Breast epithelium (tissue), 4 donors: ENCODE measurements at regions not wholly inside any gene's neighbourhood (a gene's known extent, or its start where the extent isn't known, plus 50 kb on each side); places are given as distances from the start of the nearest gene placed in this dataset.

Experiments used
- DNase-seq, 2 donors: peaks; one replicate each; pipeline ENCODE4 v3.0.0-alpha.2; 2019; ENCODE audit warnings: low spot score in 2 of 2
- H3K27ac ChIP-seq, 2 donors: fragments of 200-600 bp; sonication (generic) in 1 of 2; one replicate each; pipeline ENCODE4 v1.5.1; 2016 to 2019; ENCODE audit warnings: mild to moderate bottlenecking in 1 of 2
- H3K27me3 ChIP-seq, 2 donors: fragments of 200-600 bp; sonication (generic) in 1 of 2; one replicate each; pipeline versions ENCODE4 v1.5.1 to v1.6.0; 2017 to 2019; ENCODE audit warnings: control low read depth in 1 of 2, mild to moderate bottlenecking in 1 of 2
- H3K36me3 ChIP-seq: fragments of 200-600 bp; one replicate; pipeline ENCODE4 v1.5.1; 2019
- H3K4me1 ChIP-seq, 2 donors: fragments of 200-600 bp; sonication (generic); one replicate each; pipeline ENCODE4 v1.5.1; 2016 to 2019; ENCODE audit warnings: control low read depth in 1 of 2
- H3K4me3 ChIP-seq, 3 donors: fragments of 200-600 bp; sonication (generic); 1 replicate in 2 of 3; 2 replicates in 1 of 3; pipeline ENCODE4 v1.5.1; 2016 to 2019; ENCODE audit warnings: mild to moderate bottlenecking in 3 of 3, moderate library complexity in 2 of 3
- H3K9me3 ChIP-seq, 2 donors: fragments of 200-600 bp; sonication (generic) in 1 of 2; one replicate each; pipeline ENCODE4 v1.5.1; 2016 to 2019; ENCODE audit warnings: control low read depth in 1 of 2
- POLR2A ChIP-seq: fragments of 450-650 bp; IDR thresholded peaks from one replicate; pipeline ENCODE4 v1.6.1; 2016; ENCODE audit warnings: antibody characterized with exemption, mild to moderate bottlenecking, moderate library complexity
- POLR2AphosphoS5 ChIP-seq, 3 donors: sonication (generic); formaldehyde crosslinking; IDR thresholded peaks; one replicate each; pipeline ENCODE4 v1.6.1; 2017; ENCODE audit warnings: antibody characterized with exemption in 3 of 3
- intact Hi-C: fragments of 100-400 bp; cut with DNase I; formaldehyde crosslinking; loops from one replicate; pipeline ENCODE4 v1.15.1; 2023; ENCODE audit warnings: low total_unique reads
- TF ChIP-seq, protein P1 (sequence below), 3 donors: fragments of 450-650 bp; IDR thresholded peaks; one replicate each; pipeline ENCODE4 v1.5.1; 2016 to 2017; ENCODE audit warnings: antibody characterized with exemption in 3 of 3, mild to moderate bottlenecking in 3 of 3, moderate library complexity in 3 of 3

DNA sequence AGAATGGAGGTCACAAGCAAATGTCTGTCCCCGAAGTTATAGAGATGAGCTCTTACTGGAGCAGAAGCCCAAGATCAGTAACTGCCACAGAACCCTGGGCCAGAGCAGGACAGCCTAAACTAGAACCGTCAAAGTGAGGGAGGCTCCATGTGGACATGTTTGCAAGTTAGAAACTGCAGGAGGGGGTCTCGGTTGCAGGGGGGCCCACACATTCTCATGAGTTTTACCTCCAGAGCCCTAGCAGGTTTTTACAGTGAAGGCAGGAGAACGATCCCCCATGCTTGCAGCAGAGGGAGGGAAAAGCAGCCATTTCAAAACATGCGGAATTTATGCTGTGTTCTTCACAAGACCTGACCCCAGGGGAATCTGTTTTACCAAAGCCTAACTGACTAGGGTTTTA, 133.5 kb upstream of the B3GAT1 start:
- no peak for DNase-seq
- TF ChIP-seq, protein P1, sequence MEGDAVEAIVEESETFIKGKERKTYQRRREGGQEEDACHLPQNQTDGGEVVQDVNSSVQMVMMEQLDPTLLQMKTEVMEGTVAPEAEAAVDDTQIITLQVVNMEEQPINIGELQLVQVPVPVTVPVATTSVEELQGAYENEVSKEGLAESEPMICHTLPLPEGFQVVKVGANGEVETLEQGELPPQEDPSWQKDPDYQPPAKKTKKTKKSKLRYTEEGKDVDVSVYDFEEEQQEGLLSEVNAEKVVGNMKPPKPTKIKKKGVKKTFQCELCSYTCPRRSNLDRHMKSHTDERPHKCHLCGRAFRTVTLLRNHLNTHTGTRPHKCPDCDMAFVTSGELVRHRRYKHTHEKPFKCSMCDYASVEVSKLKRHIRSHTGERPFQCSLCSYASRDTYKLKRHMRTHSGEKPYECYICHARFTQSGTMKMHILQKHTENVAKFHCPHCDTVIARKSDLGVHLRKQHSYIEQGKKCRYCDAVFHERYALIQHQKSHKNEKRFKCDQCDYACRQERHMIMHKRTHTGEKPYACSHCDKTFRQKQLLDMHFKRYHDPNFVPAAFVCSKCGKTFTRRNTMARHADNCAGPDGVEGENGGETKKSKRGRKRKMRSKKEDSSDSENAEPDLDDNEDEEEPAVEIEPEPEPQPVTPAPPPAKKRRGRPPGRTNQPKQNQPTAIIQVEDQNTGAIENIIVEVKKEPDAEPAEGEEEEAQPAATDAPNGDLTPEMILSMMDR (IDR thresholded peaks at IDR 0.05): no peak
- no peak for TF ChIP-seq POLR2AphosphoS5 (IDR thresholded peaks at IDR 0.05)
- TF ChIP-seq POLR2A: no peak

DNA sequence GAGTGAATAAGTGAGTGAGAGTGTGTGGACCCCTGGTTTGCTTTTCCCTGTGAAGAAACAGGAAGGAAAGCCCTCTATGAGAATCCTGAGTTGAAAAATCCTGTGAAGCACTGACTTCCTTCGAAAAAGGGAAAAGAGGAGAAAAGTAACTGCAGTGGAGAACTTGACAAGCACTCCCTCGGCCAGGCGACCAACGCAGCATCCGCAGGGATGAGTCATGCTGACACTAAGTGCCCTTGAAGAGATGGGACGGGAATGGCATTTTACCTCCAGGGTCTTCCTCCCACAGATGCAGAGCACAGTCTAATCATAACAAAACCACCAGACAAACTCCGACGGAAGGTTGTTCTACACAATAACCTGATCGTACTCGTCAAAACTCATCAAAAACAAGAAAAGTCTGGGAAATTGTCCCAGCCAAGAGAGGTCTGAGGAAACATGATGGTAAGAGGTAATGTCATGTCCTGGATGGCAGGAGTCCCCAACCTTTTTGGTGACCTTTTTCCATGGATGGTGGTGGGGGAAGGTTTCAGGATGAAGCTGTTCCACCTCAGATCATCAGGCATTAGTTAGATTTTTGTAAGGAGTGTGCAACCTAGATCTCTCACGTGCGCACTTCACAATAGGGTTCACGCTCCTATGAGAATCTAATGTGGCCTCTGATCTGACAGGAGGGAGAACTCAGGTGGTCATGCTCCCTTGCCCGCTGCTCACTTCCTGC, 132.2 kb upstream of the B3GAT1 start:
- Histone ChIP-seq H3K9me3 (no peaks in the 10 kb centered on the region), H3K36me3 (no peaks in the 10 kb centered on the region), H3K4me3 (no peak overlapping the region), H3K27ac (no peak overlapping the region), H3K4me1 (no peaks in the 10 kb centered on the region), H3K27me3 (no peaks in the 10 kb centered on the region)
- DNase-seq: no peak
- intact Hi-C loops: no loop called here
- no peak for TF ChIP-seq POLR2AphosphoS5 (IDR thresholded peaks at IDR 0.05)
- TF ChIP-seq POLR2A: no peak
- TF ChIP-seq, protein P1 (IDR thresholded peaks at IDR 0.05): no peak

More for the DNA sequence above, 133.5 kb upstream of the B3GAT1 start:
- H3K36me3 ChIP-seq: no peaks in the 10 kb centered on the region
- H3K9me3 ChIP-seq: no peaks in the 10 kb centered on the region
- no peaks in the 10 kb centered on the region for H3K4me1 ChIP-seq
- H3K27me3 ChIP-seq: no peaks in the 10 kb centered on the region
- intact Hi-C loops: no loop called here
- H3K4me3 ChIP-seq: no peak overlapping the region
- no peak overlapping the region for H3K27ac ChIP-seq

DNA sequence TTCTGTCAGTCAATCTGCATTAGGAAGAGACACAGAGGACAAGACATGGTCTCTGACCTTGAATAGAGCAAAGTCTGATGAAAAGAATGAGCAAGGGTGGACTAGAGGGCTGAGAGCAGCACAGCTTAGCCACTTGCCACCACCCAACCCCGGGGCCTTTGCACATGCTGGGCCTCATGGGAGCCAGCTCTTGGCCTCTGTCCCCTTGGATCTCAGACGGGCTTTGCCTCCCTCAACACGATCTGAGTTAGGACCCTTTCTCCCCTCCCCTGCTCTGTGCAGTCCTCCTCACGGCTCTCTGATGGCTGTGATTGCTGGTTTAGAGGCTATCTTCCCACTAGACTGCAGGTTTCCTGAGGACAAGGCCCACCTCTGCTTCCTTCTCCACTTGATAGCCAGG, 131.6 kb upstream of the B3GAT1 start:
- Histone ChIP-seq H3K4me3 (no peak overlapping the region), H3K27ac (no peak overlapping the region), H3K27me3 (no peaks in the 10 kb centered on the region), H3K36me3 (no peaks in the 10 kb centered on the region), H3K9me3 (no peaks in the 10 kb centered on the region), H3K4me1 (no peaks in the 10 kb centered on the region)
- intact Hi-C loops: no loop called here
- TF ChIP-seq POLR2A (no peak), POLR2AphosphoS5 (IDR thresholded peaks at IDR 0.05) (no peak)
- TF ChIP-seq, protein P1 (IDR thresholded peaks at IDR 0.05): no peak
- DNase-seq: no peak

DNA sequence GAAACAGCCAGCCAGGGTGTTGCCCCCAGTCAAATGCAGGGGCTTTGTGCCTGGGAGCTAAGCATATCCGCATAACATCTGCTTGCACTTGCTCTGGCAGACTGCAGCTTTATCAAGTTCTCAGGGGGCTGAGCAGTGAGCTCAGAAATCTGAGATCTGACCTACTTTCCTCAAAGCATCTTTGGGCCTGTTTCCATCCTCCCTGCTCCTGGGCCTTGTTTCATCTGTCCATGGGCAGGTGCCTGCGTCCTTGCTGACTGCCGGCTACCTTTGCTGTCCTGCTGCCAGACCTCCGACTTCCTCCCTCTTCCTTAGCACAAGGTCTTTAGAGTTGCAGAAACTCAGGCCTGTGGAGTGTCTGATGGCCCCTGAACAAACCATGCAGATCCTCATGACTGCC, 131.2 kb upstream of the B3GAT1 start:
- DNase-seq: no peak

More for the DNA sequence above, 131.2 kb upstream of the B3GAT1 start:
- TF ChIP-seq, protein P1 (IDR thresholded peaks at IDR 0.05): no peak
- no peak for TF ChIP-seq POLR2A
- no peak for TF ChIP-seq POLR2AphosphoS5 (IDR thresholded peaks at IDR 0.05)
- Histone ChIP-seq H3K4me3 (no peak overlapping the region), H3K36me3 (no peaks in the 10 kb centered on the region), H3K4me1 (no peaks in the 10 kb centered on the region), H3K27me3 (peaks cover 0 to 2% of the 10 kb centered on the region in 2 donors), H3K27ac (no peak overlapping the region), H3K9me3 (no peaks in the 10 kb centered on the region)
- intact Hi-C loops: no loop called here
